Stomach (tissue), 4 donors: ENCODE measurements at regions not wholly inside any gene's neighbourhood (a gene's known extent, or its start where the extent isn't known, plus 50 kb on each side); places are given as distances from the start of the nearest gene placed in this dataset.

ENCODE experiments used
- CTCF ChIP-seq, 7 experiments: fragments of 450-650 bp in 4 of 7; fragments of 200-600 bp in 3 of 7; sonication (generic) in 3 of 7; IDR thresholded peaks; one replicate each; pipeline ENCODE4 v1.5.1; 2016 to 2019; ENCODE audit warnings: antibody characterized with exemption in 7 of 7, control low read depth in 2 of 7, mild to moderate bottlenecking in 1 of 7
- POLR2A ChIP-seq, 4 donors: fragments of 450-650 bp; IDR thresholded peaks; one replicate each; pipeline ENCODE4 v1.6.1; 2016; ENCODE audit warnings: antibody characterized with exemption in 4 of 4, control low read depth in 2 of 4, mild to moderate bottlenecking in 1 of 4, moderate library complexity in 1 of 4
- POLR2AphosphoS5 ChIP-seq, 3 donors: sonication (generic); formaldehyde crosslinking; IDR thresholded peaks; one replicate each; pipeline ENCODE4 v1.6.1; 2016; ENCODE audit warnings: antibody characterized with exemption in 3 of 3

DNA sequence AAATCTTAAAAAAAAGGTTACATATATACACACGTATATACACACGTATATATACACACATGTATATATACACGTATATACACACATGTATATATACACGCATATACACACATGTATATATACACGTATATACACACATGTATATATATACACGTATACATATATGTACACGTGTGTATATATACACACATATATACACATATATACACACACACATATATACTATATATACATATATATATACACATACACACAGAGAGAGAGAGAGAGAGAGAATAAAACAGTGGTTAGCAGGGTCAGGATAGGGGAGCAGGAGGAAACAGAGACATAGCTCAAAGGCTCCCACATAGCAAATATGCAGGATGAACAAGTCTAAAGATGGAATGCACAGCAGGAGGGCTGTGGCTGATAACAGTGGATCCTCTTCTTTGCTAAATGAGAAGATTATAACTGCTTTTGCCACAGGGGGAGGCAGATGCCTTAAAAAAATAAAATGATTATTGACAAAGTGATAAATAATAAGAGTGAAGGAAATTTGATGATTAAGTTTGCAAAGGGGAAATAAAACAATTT, 714.5 kb downstream of the UQCRFS1 start:
- TF ChIP-seq CTCF (IDR thresholded peaks at IDR 0.05) = no peak
- no peak for TF ChIP-seq POLR2A (IDR thresholded peaks at IDR 0.05)
- TF ChIP-seq POLR2AphosphoS5 (IDR thresholded peaks at IDR 0.05) = no peak
